HepG2 (cell line): ENCODE measurements at regions not wholly inside any gene's neighbourhood (a gene's known extent, or its start where the extent isn't known, plus 50 kb on each side); places are given as distances from the start of the nearest gene placed in this dataset.

Experiments
- ATAC-seq: fragments of 200-7000 bp; cut with Tn5 transposase; 3 replicates; pipeline ENCODE4 v1.9.1; 2020; ENCODE audit warnings: mild to moderate bottlenecking, moderate library complexity
- BruUV-seq: library from RNA; stranded (reverse); fragments of 400-500 nt; replicated peaks from 2 replicates; lab custom pipeline; 2021; lab: Mats Ljungman, UMichigan
- CTCF ChIA-PET: fragments of 300-600 bp; formaldehyde crosslinking; extraction: SDS; loops from one replicate; lab custom pipeline; 2021; ENCODE audit warnings: low total read pairs, inconsistent platforms, low intra/inter-chr PET ratio; lab: Yijun Ruan, JAX
- POLR2A ChIA-PET: fragments of 350-600 bp; sonication (Branson Sonifier 250); formaldehyde crosslinking; loops from one replicate; lab custom pipeline; 2020; ENCODE audit warnings: antibody characterized with exemption, inconsistent platforms; lab: Yijun Ruan, JAX
- DNase-seq: peaks from one replicate; pipeline ENCODE4 v3.0.0-alpha.2; 2015; ENCODE audit warnings: low spot score
- FAIRE-seq: peaks from 3 replicates; lab custom pipeline; 2011; peaks lifted over from hg19 to GRCh38; lab: Jason Lieb, UNC
- H2AFZ ChIP-seq: one replicate; pipeline ENCODE4 v1.6.1; 2011; ENCODE audit warnings: low read length, inconsistent platforms
- H3K27ac ChIP-seq: fragments of 300-600 bp; 3 replicates; pipeline ENCODE4 v1.8.0; 2011; ENCODE audit warnings: mixed run types, mild to moderate bottlenecking, mixed read lengths, low read length, inconsistent platforms; ENCODE audit not compliant: insufficient read depth; ENCODE audit errors: extremely low read length
- H3K27me3 ChIP-seq, 2 experiments: fragments of 200-600 bp in 1 of 2; 2 replicates in 1 of 2; 3 replicates in 1 of 2; pipeline versions ENCODE4 v1.6.0 to v1.8.0; 2011; ENCODE audit warnings: low read length in 2 of 2, mild to moderate bottlenecking in 2 of 2, moderate library complexity in 2 of 2, inconsistent platforms in 1 of 2; ENCODE audit not compliant: insufficient read depth in 2 of 2, control insufficient read depth in 1 of 2
- H3K36me3 ChIP-seq, 2 experiments: fragments of 200-600 bp in 1 of 2; replicated peaks in 1 of 2; 2 replicates in 1 of 2; 3 replicates in 1 of 2; pipeline versions ENCODE4 v1.5.1 to v1.8.0; 2011; ENCODE audit warnings: low read length in 2 of 2, inconsistent platforms in 1 of 2; ENCODE audit not compliant: insufficient read depth in 2 of 2, control insufficient read depth in 1 of 2
- H3K4me1 ChIP-seq: 2 replicates; pipeline ENCODE4 v1.5.1; 2012; ENCODE audit warnings: low read length, inconsistent platforms; ENCODE audit not compliant: insufficient read depth
- H3K4me2 ChIP-seq: 2 replicates; pipeline ENCODE4 v1.6.0; 2011; ENCODE audit warnings: low read depth, low read length, inconsistent platforms
- H3K4me3 ChIP-seq, 3 experiments: fragments of 200-600 bp in 1 of 3; sonication (generic), shearing (Covaris generic) in 1 of 3; replicated peaks in 1 of 3; 2 replicates each; pipeline ENCODE4 v1.5.1; 2011 to 2016; ENCODE audit warnings: low read length in 3 of 3, inconsistent platforms in 2 of 3, low read depth in 2 of 3, mild to moderate bottlenecking in 2 of 3, control low read depth in 1 of 3, mixed read lengths in 1 of 3; ENCODE audit not compliant: insufficient read depth in 1 of 3
- H3K79me2 ChIP-seq: one replicate; pipeline ENCODE4 v1.6.1; 2011; ENCODE audit warnings: low read length, inconsistent platforms; ENCODE audit not compliant: insufficient read depth
- H3K9ac ChIP-seq: 2 replicates; pipeline ENCODE4 v1.6.0; 2011; ENCODE audit warnings: mild to moderate bottlenecking, low read depth, low read length, inconsistent platforms; ENCODE audit not compliant: insufficient read depth
- H3K9me3 ChIP-seq: 2 replicates; pipeline ENCODE4 v1.5.1; 2012; ENCODE audit warnings: mild to moderate bottlenecking, low read length
- H4K20me1 ChIP-seq: 2 replicates; pipeline ENCODE4 v1.6.0; 2011; ENCODE audit warnings: inconsistent platforms, mild to moderate bottlenecking, low read length, moderate library complexity; ENCODE audit not compliant: insufficient read depth
- CHD4 ChIP-seq: fragments of 200-600 bp; sonication (generic); IDR thresholded peaks from 2 replicates; pipeline ENCODE4 v1.7.0; 2017; ENCODE audit warnings: mild to moderate bottlenecking, low read length, borderline replicate concordance
- FOXA3 ChIP-seq: IDR thresholded peaks from 2 replicates; pipeline ENCODE4 v1.6.1; 2016; ENCODE audit warnings: missing genetic modification reagents, missing compliant biosample characterization
- HES4 ChIP-seq: sonication (generic); formaldehyde crosslinking; IDR thresholded peaks from 2 replicates; pipeline ENCODE4 v1.9.0; 2021; ENCODE audit warnings: mild to moderate bottlenecking, missing genetic modification reagents, borderline replicate concordance
- HHEX ChIP-seq: IDR thresholded peaks from 2 replicates; pipeline ENCODE4 v1.6.1; 2016; ENCODE audit warnings: control low read depth
- HMG20B ChIP-seq: conservative IDR thresholded peaks from 2 replicates; pipeline ENCODE4 v1.6.1; 2016; ENCODE audit warnings: missing genetic modification reagents, missing compliant biosample characterization
- NR2C2 ChIP-seq: sonication (generic); formaldehyde crosslinking; IDR thresholded peaks from 2 replicates; pipeline ENCODE4 v1.4.0; 2020; ENCODE audit warnings: missing genetic modification reagents, mild to moderate bottlenecking, moderate library complexity, borderline replicate concordance
- NR2F6 ChIP-seq, 2 experiments: IDR thresholded peaks; 2 replicates each; pipeline ENCODE4 v1.6.1; 2016; ENCODE audit warnings: antibody characterized with exemption in 1 of 2, mild to moderate bottlenecking in 1 of 2
- POLR2AphosphoS5 ChIP-seq: IDR thresholded peaks from 2 replicates; pipeline ENCODE4 v1.6.1; 2012; ENCODE audit warnings: low read depth, low read length
- RXRA ChIP-seq: sonication (generic); formaldehyde crosslinking; IDR thresholded peaks from 2 replicates; pipeline ENCODE4 v1.5.1; 2020; ENCODE audit warnings: missing genetic modification reagents
- SUZ12 ChIP-seq: fragments of 150-350 bp; IDR thresholded peaks from 2 replicates; pipeline ENCODE4 v1.6.1; 2014; ENCODE audit warnings: low read depth, low read length
- THAP11 ChIP-seq: IDR thresholded peaks from 2 replicates; pipeline ENCODE4 v1.6.1; 2016; ENCODE audit warnings: missing biosample characterization, missing genetic modification reagents
- ZBTB20 ChIP-seq: sonication (generic); formaldehyde crosslinking; IDR thresholded peaks from 2 replicates; pipeline ENCODE4 v1.8.1; 2023; ENCODE audit warnings: missing genetic modification reagents, low read depth, mild to moderate bottlenecking, borderline replicate concordance
- ZFP1 ChIP-seq: IDR thresholded peaks from 2 replicates; pipeline ENCODE4 v1.6.1; 2016
- ZNF264 ChIP-seq: sonication (generic); formaldehyde crosslinking; IDR thresholded peaks from 2 replicates; pipeline ENCODE4 v1.4.0; 2020; ENCODE audit warnings: missing genetic modification reagents
- ZNF629 ChIP-seq: sonication (generic); formaldehyde crosslinking; conservative IDR thresholded peaks from 2 replicates; pipeline ENCODE4 v1.5.0; 2020; ENCODE audit warnings: missing genetic modification reagents
- ZNF660 ChIP-seq: sonication (generic); formaldehyde crosslinking; IDR thresholded peaks from 2 replicates; pipeline ENCODE4 v1.5.1; 2020; ENCODE audit warnings: mild to moderate bottlenecking, low read depth, missing genetic modification reagents, borderline replicate concordance
- WGBS: methylation state at CpG from one replicate; pipeline ENCODE4 v1.1.6; 2017; ENCODE audit warnings: low lambda C conversion rate; 5-methylcytosine and 5-hydroxymethylcytosine counted together
- in situ Hi-C: cut with HindIII; loops from 2 replicates; pipeline ENCODE4 v1.10.0; 2017; ENCODE audit warnings: low pct_unique_long_range_greater_than_20kb; ENCODE audit not compliant: extremely low pct_ligation_motif_present
- intact Hi-C: fragments of 100-400 bp; cut with micrococcal nuclease; formaldehyde crosslinking; loops from one replicate; pipeline ENCODE4 v1.10.0; 2022; ENCODE audit not compliant: unreplicated experiment
- TF ChIP-seq, protein P1 (sequence below): sonication (generic); formaldehyde crosslinking; IDR thresholded peaks from 2 replicates; pipeline ENCODE4 v1.8.1; 2023; ENCODE audit warnings: mild to moderate bottlenecking, missing genetic modification reagents
- TF ChIP-seq, protein P2 (sequence below): sonication (generic); formaldehyde crosslinking; IDR thresholded peaks from 2 replicates; pipeline ENCODE4 v1.4.0; 2020; ENCODE audit warnings: missing genetic modification reagents, low read depth, mild to moderate bottlenecking, borderline replicate concordance

DNA sequence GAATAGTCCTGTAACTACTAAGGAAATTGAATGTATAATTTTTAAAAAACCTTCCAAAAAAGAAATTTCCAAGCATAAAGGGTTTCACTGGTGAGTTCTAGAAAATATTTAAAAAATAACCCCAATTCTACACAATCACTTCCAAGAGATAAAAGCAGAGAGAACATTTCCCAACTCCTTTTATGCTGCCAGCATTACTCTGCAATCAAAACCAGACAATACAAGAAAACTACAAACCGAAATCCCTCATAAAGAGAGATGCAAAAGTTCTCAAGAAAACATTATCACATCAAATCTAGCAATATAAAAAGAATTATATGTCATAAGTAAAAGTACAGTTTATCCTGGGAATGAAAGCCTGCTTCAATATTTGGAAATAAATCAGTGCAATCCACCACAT is 84.8 kb downstream of the OAT start:
- H3K4me3 ChIP-seq = no peak overlapping the region
- no peak for FAIRE-seq
- intact Hi-C loops (no loop called here), in situ Hi-C loops (no loop called here)
- ATAC-seq = no peak
- TF ChIP-seq ZNF264 (CRISPR knock-in tag) (no peak), FOXA3 (no peak), HES4 (CRISPR knock-in tag) (no peak), SUZ12 (no peak), ZFP1 (CRISPR knock-in tag) (no peak), THAP11 (CRISPR knock-in tag) (no peak), ZNF629 (CRISPR knock-in tag) (no peak), CHD4 (no peak), HMG20B (no peak), ZNF660 (CRISPR knock-in tag) (no peak), POLR2AphosphoS5 (no peak), NR2C2 (CRISPR knock-in tag) (no peak), HHEX (CRISPR knock-in tag) (no peak), RXRA (CRISPR knock-in tag) (no peak), ZBTB20 (no peak), NR2F6 (IDR thresholded peaks at IDR 0.05) (no peak), NR2F6 (CRISPR knock-in tag; IDR thresholded peaks at IDR 0.05) (no peak)
- TF ChIP-seq, protein P1, sequence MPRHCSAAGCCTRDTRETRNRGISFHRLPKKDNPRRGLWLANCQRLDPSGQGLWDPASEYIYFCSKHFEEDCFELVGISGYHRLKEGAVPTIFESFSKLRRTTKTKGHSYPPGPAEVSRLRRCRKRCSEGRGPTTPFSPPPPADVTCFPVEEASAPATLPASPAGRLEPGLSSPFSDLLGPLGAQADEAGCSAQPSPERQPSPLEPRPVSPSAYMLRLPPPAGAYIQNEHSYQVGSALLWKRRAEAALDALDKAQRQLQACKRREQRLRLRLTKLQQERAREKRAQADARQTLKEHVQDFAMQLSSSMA (CRISPR knock-in tag) = no peak
- TF ChIP-seq, protein P2, sequence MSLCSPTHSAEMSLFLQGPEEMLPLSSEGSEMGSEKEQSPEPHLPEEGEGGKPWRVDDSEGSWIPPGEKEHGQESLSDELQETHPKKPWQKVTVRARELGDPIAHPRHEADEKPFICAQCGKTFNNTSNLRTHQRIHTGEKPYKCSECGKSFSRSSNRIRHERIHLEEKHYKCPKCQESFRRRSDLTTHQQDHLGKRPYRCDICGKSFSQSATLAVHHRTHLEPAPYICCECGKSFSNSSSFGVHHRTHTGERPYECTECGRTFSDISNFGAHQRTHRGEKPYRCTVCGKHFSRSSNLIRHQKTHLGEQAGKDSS = no peak
- H3K9me3 ChIP-seq = no peaks in the 10 kb centered on the region
- WGBS = 0% methylated on average over 1 of the region's 1 CpG
- no TSS peak for BruUV-seq
- H3K4me1 ChIP-seq = no peaks in the 10 kb centered on the region
- H3K79me2 ChIP-seq = no peaks in the 10 kb centered on the region
- H3K4me2 ChIP-seq = no peak overlapping the region
- ChIA-PET CTCF (no interaction called here), POLR2A (no interaction called here)
- H3K9ac ChIP-seq = no peak overlapping the region
- no peak overlapping the region for H3K27ac ChIP-seq
- H4K20me1 ChIP-seq = no peaks in the 10 kb centered on the region
- H2AFZ ChIP-seq = no peak overlapping the region
- peaks cover 0 to 8% of the 10 kb centered on the region in 2 experiments; a peak in 2 of 5 replicates for H3K27me3 ChIP-seq
- DNase-seq = no peak
- no peaks in the 10 kb centered on the region for H3K36me3 ChIP-seq
